ENCODE measurements at regions not wholly inside any gene's neighbourhood (a gene's known extent, or its start where the extent isn't known, plus 50 kb on each side); places are given as distances from the start of the nearest gene placed in this dataset.
"Not testable (repeated sequence)": the region's sequence is repeated elsewhere in the genome, so short reads cannot be mapped to it uniquely, and the experiment has no call there.

DNA sequence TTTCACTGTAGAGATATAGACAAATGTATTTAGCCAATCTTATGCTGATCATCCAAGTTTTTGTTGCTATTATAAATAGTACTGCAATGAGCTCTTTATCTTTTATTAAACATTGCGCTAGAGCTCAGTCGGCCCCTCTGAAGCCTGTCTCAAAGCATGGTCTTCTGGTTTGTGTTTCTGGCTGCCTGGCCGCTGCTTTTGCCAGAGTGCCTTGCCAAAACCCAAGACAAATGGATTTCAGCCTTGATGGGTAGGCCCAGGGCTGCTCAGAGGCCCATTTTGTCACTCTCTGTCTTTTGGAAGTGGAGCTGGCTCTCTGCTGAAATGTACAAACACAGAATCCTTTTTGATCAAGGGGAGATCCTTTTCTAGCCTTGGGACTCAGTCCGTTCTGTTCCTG lies 102.9 kb upstream of the KCNG1 start:
- no peak for DNase-seq (ENCODE audit: low read depth)

DNA sequence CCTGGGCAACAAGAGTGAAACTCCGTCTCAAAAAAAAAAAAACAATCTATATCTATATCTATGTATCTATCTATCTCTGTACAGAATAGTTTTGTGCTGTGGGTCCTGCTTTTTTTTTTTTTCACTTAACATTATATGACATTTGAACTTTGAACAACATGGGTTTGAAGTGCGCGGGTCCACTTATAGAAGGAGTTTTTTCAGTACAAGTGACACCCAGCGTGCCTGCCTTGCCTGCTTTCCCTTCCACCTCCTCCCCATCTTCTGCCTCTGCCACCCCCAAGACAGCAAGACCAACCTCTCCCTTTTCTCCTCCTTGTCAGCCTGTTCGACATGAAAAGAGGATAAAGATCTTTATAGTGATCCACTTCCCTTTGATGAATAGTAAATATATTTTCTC lies 102.2 kb upstream of the KCNG1 start:
- no peak for DNase-seq (ENCODE audit: low read depth)

DNA sequence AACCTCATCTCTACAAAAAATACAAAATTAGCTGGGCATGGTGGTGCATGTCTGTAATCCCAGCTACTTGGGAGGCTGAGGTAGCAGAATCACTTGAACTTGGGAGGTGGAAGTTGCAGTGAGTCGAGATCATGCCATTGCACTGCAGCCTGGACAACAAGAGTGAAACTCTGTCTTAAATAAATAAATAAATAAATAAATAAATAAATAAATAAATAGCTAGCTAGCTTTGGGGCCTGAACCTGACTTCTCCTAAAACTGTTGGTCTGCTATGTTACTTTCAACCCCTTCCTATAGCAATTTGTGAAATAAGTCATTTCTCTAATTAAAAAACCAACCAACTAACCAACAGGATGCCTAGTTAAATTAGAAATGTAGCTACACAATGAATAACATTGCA lies 101.0 kb upstream of the KCNG1 start:
- not testable (repeated sequence) for DNase-seq (ENCODE audit: low read depth)

DNA sequence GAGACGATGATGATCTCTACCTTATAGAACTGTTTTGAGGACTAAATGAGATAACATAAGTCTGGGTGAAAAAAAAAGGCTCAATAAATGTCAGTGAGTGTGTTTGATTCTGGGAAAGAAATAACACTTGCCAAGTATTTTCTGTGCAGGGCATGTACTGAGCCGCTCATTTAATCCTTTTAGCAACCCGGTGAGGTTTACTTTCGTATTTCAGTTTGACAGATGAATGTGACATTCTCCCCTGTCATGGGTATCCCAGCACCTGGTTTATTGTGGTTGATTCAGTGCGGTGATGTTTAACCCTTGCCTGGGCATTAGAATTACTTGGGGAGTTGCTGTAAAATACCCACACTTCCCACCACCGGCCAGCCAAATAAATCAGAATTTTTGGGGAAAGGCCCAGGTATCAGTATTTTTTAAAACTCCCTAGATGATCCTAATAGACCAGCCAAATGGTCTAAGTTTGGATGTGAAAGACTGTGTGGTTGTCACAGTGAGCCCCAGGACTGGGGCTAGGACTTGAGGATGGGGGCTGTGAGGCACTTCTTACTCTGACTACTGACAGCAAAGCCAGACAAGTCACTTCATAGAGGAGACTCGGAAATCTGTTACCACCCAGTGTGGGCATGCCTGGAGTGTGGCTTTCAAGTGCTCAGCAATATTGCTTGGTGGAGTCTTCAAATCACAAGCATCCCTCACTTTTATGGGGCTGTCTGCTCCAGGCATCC lies 100.2 kb upstream of the KCNG1 start:
- no peak for DNase-seq (ENCODE audit: low read depth)

DNA sequence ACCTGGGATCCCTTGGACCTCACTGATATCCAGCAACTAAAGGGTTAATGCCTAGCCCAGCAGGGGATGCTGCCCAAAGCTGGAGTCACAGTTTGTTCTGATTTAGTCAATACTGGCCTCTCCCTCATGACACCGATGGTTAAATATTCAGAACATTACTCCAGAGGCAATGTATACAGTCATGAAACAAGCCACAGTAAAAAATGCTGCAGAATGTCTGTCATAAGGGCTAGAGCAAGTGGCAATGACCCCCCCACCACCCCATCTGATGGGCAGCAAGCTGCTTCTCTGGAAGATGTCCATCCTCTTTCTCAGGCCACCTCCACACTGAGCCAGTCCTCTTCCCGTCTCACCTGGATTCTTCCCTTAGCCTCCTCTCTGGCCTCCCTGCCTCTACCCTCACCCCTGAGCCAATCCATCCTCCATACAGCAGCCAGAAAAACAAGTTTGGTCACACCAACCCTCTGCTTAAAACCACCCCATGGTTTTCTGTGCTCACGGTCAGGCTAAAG lies 99.0 kb upstream of the KCNG1 start:
- no peak for DNase-seq (ENCODE audit: low read depth)

DNA sequence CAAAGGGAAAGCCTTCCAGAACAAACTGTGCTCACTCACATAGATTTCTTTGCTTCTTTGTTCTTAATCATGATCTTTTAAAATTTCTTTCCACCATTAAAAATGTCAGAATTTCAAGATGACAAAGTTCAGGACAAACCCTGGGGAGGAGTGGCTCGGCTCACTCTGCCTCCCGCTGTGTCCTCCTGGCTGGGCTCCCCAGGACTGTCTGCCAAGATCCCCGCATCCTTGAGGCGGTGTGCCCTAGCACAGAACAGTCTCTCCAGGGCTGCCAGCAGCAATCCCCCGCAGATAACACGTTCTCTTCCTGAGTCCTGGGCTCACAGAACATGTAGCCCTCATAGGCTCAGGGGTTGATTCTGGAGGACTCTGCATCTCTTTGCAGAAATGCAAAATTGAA lies 98.4 kb upstream of the KCNG1 start:
- DNase-seq (ENCODE audit: low read depth): no peak

DNA sequence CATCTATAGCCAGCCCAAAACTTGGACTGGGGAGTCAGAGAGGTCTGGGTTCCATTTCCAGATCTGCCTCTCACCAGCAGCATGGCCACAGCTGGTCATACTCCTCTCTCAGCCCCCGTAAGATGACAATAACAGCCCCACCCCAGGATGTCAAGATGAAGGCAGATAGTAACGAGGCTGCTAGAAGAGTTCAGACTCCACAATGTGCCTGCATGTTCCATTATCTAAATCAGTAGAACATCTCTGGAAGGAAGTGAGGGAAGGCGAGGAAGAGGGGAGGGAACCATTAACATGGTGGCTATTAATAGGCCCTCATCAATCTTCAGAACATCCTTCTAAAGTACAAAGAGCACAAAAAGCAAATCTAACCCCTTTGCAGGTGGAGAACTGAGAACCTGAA lies 98.0 kb upstream of the KCNG1 start:
- no peak for DNase-seq (ENCODE audit: low read depth)

DNA sequence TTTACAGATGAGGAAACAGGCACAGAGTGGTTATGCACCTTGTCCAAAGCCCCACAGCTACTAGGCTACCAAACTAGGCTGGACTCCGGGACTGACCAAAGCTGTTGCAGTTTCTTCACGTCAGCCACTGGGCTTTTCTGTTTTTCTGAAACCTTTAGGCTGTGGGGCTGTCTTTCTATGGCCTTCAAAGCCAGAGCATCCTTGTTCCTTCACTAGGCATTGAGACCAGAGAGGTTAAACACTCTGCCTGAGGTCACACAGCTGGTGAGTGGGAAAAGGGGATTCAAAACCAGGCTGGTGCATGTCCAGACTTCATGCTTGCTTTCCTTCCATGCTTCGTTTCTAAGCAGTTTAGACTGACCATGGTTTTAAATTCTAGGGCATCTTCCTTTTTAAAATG lies 97.5 kb upstream of the KCNG1 start:
- no peak for DNase-seq (ENCODE audit: low read depth)

DNA sequence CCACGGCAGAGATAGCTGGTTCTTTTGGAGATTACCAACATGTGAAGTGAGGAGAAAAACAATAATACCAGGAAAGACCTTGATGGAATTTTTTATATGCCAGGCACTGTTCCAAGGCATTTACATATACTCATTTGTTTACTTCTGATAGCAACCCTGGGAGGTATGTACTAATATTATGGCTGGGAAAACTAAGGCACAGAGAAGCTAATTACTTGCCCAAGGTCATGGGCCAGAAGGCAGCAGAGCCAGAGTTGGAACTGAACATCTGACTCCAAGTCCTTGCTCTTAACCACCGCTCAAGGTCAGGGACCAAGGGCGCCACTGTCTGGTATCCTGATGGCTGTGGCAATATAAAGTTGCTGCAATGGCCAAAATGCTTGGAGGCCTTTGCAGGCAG lies 97.0 kb upstream of the KCNG1 start:
- DNase-seq (ENCODE audit: low read depth): no peak

DNA sequence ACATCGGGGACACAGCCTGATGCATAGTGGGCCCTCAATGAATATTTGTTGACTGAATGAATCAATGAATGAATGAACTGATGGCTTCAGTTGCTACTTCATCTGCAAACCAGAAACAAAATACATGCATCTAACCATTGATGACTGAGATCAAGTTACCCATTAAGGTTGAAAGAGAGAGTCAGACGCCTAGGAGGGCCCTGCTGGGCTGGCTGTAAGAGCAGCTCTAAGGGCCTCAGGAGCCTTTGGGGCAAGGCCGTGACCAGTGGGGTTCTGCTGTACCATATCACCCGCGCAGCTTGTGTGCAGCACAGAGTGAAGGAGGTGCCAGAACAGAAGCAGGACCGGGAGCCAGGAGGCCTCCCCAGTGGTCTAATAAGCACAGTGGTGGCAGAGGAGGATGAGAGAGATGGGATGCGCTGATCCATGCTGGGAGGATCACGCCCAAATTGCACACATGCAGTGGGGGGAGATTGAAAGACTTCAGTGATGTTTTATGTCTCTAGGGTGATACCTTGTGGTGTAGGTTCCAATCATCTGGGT lies 96.1 kb upstream of the KCNG1 start:
- DNase-seq (ENCODE audit: low read depth): no peak

DNA sequence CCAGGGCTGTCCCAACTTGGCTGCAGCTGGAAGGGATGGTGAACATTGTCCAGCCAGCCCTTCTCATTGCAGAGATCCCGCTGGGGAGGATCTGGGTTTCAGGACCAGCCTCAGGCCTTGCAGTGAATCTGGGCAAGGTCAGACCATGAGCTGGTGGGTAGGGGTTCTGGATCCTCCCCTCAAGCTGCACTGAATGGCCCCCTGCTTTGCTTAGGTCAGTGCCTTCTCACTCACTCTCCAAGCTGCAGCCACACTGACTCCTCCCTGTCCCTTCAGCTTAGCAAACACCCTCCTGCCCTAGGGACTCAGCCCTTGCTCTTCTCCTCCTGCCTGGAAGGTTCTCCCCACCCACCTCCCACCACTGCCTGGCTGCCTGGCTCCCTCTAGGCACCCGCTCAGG lies 95.3 kb upstream of the KCNG1 start:
- DNase-seq (ENCODE audit: low read depth): no peak

DNA sequence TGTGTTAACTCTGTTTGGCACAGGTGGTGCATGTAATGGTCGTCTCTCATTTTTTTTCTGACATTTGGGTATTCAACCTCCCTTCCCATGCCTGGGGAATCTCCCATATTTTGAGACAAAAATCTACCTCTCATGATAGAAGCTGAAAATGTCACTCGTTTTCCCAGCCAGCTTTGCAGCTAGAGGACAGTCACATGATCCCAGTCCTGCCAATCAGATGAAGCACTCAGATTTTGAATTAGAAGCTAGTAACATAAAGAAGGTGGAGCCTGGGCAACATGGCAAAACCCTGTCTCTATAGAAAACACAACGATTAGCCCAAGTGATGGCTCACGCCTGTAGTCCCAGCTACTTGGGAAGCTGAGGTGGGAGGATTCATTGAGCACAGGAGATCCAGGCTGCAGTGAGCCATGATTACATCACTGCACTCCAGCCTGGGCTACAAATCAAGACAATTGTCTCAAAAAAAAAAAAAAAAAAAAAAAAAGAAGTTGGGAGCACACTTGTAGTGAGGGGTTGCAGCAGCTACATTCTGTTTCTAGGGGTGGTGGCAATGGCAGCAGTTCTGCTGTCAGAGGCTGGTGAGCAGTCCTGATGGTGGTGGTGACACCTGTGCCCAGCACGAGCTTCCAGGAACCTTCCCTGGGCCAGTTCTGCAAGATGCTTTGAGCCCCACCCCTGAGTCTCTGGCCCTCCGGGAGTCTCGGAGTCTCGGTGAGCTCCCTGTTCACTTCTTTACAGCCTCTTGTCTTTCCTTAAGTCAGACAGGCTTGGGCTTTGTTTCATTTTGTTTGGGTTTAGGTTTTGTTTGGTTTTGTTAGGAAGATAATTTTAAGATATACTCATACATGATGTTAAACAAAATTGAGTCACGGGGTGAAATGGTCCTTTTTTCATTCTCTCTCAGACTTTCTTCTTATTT lies 94.1 kb upstream of the KCNG1 start:
- DNase-seq (ENCODE audit: low read depth): no peak

DNA sequence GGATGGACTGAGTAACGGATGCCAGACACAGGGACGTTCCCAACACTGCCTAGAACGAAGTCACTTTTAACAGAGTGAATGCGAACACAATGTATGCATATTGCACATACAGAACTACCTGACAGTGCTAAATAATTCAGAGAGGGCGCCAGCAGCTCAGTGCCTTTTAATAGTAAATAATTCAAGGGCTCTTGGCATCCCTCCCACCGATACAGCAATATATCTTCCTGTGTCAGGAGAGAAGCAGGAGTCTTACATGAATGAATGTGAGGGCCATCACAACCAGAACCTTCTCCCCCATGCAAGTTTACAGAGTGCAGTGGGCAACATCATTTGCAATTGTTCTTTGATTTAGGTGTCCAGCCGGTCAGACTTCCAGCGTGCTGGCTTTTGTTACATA lies 88.4 kb upstream of the KCNG1 start:
- DNase-seq (ENCODE audit: low read depth): no peak

DNA sequence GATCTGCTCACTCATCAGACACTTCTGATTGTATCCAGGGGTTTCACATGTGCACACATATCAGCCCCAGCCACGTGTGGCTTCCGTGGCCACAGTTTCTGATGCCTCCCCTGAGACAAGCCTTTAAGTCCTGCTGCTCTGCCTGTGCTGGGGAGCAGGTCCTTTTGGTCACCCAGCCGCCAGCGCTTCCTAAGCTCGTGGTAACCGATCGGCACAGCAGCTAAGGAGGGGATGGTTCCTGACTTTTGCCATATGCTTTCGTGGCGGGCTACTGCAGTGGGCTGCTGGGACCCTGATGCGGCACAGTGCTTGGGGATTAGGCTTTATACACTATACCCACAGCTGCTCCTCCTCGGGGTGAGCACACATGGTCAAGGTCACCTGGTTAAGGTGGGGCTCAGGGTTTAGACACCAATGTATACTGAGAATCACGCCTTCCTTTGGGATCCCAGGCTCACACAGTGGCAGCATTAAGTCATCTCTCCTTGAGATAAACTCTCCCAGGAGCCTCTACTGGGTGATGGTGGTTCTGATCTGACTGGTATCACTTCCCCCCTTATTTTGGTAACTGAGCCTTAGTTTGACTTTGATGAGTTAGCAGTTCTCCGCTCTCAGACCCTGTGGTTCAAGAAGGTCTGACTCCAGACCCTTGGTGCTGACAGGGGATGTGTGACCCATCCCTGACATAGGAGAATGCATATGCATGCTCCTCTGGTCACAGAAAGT lies 85.9 kb upstream of the KCNG1 start:
- DNase-seq (ENCODE audit: low read depth): no peak

DNA sequence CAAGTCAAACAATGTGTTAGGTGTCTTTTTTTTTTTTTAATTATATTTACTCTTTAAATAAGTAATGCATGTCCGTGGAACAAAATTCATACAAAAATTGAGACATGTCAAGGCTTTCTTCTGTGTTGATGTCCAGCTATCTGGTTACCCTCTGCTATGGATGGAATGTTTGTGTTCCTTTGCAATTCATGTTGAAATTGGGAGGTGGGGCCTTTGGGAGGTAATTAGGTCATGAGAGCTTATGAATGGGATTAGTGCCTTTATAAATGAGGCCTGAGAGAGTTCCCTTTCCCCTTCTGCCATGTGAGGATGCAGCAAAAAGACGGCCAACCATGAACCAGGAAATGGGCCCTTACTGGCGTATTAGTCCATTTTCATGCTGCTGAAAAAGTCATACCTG lies 83.1 kb upstream of the KCNG1 start:
- DNase-seq (ENCODE audit: low read depth): no peak

DNA sequence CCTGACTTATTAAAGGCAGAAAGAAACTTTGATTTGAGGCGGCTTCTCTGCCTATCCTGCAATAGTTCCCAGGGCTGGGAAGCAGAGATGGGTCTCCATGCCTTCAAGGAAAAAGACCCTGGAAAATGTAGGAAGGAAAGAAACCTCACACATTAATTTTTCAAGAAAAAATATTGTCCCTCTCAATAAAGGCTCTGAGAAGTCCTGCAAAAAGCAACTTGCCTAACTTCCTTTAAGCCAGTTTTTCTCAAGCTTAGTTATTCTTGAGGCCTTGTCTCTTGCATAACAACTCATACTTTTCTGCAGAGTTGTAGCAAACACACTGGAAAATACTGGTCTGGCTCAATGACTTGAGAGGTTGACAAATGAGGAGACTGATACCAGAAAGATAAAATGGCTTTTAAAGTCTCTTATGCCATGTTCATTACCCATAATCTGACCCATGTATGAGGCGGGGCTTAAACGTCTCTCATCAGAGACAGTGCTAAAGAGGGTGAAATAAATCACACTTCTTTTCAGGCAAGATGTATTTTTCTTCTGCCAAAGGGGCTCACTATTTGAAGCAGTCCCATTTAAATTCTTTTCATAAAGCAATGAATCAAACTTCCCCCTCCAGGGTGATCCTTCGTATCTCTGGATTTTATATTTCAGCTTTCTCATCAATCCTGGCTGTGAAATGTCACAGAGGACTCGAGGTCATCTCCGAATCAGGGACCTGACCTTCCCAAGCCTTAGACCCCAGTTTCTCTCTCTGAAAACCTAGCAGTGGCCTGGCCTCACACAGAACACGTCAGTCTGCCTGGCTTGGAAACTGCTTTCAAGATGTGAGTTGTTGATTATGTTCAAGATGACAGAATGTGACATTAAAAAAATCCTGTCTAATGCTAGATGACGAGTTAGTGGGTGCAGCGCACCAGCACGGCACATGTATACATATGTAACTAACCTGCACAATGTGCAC lies 82.3 kb upstream of the KCNG1 start:
- DNase-seq (ENCODE audit: low read depth): no peak

DNA sequence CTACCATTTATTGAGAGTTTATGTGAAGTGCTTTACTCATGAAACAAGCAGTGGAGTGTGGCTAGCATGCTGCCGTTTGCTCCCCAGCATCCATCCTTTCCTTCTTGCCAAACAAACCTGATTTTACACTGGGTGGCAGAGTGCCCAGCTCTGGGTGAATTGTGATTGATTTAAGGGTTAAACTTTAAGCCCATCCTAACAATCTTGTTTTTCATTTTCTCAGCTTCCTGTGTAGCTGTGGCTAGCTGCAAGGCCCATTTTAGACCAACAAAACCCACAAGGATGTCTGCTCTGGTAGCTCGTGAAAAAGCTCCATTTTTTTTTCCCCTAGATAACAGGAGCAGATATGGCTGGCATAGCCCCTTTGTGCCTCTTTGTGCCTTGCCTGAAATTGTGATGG lies 77.7 kb upstream of the KCNG1 start:
- DNase-seq (ENCODE audit: low read depth): no peak

DNA sequence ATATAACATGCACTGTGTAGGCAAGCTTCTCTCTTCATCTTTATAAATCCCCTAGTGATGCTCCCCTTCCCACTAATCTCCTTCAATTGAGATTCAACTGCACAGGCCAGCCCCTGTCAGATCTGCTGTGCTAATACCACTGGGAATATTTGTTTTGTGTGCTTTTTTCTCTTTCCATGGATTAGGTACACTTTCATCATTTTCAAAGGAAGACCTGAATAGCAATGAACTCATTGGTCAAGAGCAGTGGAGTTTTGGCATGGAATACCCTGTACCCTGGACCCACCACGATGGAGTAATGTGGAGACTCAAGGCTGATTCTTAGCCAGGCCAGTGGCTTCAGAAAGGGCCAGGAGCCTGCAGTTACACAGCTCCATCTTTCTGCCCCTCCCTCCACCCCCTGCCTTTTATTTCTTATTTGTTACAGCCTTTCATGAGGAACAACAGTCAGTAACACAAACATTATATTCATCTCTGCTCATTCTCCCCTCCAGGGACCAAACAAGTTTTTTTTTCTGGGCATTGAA lies 75.4 kb upstream of the KCNG1 start:
- DNase-seq (ENCODE audit: low read depth): no peak

DNA sequence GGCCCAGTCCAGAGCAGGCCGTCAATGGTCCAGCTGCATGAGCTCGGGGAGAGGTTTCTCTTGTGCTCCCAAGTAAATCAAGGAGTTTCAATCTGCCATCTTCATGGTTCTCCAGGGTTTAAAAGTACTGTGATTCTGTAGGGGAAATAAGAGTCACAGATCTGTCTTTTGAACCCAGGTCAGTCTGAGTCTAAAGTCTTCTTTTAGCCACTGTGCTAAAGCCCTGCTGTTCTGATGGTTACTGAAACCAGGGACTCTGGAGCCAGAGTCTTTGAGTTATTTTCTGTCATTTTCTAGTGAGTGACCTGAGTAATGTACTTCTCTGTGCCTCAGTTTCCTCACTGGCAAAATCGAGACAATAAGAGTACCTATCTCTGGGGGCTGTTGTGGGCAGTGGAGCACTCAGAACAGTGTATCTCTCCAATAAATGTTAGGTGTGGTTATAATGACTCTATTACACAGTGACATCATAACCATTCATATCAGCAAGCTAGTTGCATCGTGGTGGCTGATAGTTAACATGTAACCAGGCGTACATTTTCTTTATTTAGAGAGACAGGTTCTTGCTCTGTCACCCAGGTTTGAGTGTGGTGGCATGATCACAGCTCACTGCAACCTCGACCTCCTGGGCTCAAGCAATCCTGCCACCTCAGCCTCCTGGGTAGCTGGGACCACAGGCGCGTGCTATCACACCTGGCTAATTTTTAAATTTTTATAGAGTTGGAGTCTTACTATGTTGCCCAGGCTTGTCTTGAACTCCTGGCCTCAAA lies 74.6 kb upstream of the KCNG1 start:
- no peak for DNase-seq (ENCODE audit: low read depth)

DNA sequence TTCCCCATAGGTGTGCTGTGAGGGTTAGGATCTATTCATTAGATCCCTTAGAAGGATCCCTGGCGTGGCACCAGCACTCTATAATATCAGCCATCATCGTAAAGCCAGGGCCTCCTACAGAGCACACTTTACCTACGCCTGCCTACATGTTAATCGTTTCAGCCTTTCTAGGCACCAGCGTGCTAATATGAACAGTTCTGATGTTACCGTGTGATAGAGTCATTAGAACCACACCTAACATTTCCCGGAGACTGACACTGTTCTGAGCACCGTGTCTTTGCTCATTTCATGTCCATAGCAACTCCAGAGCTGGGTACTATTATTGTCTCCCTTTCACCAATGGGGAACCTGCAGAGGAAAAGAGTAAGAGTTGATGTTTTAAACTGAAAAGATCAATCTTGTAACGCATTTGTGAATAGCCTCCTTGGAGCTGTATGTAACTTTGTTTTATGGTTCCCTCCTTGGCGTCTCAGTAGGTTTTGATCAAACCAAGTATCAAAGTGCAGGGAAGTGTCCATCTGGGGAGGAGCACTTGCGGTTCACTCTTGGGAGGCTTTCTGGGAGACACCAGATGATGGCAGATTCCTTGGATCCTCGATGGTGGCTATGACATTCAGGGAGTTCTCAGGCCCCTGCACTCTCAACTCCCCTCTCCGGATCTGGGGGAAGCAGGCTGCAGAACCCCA lies 73.8 kb upstream of the KCNG1 start:
- no peak for DNase-seq (ENCODE audit: low read depth)

Data from activated T-helper 1 cell treated with Interleukin-2 at 50 U/mL for 16 hours (primary cell).